T-cell (primary cell): ENCODE measurements at regions not wholly inside any gene's neighbourhood (a gene's known extent, or its start where the extent isn't known, plus 50 kb on each side); places are given as distances from the start of the nearest gene placed in this dataset.

ENCODE experiments used
- ATAC-seq, 4 experiments: fragments of 200-7000 bp in 3 of 4; fragments of 150-1000 bp in 1 of 4; cut with Tn5 transposase; replicated peaks in 1 of 4; 1 replicate in 3 of 4; 2 replicates in 1 of 4; pipeline ENCODE4 v1.10.0; 2021; ENCODE audit warnings: moderate library complexity in 3 of 4, mild to moderate bottlenecking in 2 of 4, moderate number of reproducible peaks in 1 of 4
- CTCF ChIA-PET, 2 donors: fragments of 300-600 bp; sonication (Branson Sonifier 250); formaldehyde crosslinking; loops; one replicate each; lab custom pipeline; 2022; ENCODE audit warnings: antibody characterized with exemption in 2 of 2; lab: Charles Lee
- POLR2A ChIA-PET, 2 donors: fragments of 300-600 bp; sonication (Branson Sonifier 250); formaldehyde crosslinking; loops; one replicate each; lab custom pipeline; 2022; ENCODE audit warnings: antibody characterized with exemption in 2 of 2; lab: Charles Lee
- DNase-seq, 35 experiments: peaks; one replicate each; pipeline versions ENCODE4 v3.0.0 to v3.0.0-alpha.2; 2013 to 2023
- H3K27ac ChIP-seq: one replicate; pipeline ENCODE4 v1.5.1; 2013; ENCODE audit warnings: low read length
- H3K27me3 ChIP-seq, 2 experiments: replicated peaks in 1 of 2; 1 replicate in 1 of 2; 2 replicates in 1 of 2; pipeline versions ENCODE4 v1.6.1 to v1.7.0; 2013; ENCODE audit warnings: low read length in 1 of 2, mixed read lengths in 1 of 2; ENCODE audit not compliant: control insufficient read depth in 2 of 2, insufficient read depth in 2 of 2; ENCODE audit errors: extremely low read depth in 1 of 2
- H3K36me3 ChIP-seq, 2 donors: 1 replicate in 1 of 2; 2 replicates in 1 of 2; pipeline versions ENCODE4 v1.6.1 to v1.7.0; 2013; ENCODE audit warnings: low read length in 1 of 2; ENCODE audit not compliant: control insufficient read depth in 2 of 2, insufficient read depth in 1 of 2; ENCODE audit errors: extremely low read depth in 1 of 2
- H3K4me1 ChIP-seq, 2 experiments: 1 replicate in 1 of 2; 2 replicates in 1 of 2; pipeline versions ENCODE4 v1.6.1 to v1.7.0; 2013; ENCODE audit warnings: low read length in 2 of 2, mixed read lengths in 1 of 2; ENCODE audit not compliant: insufficient read depth in 2 of 2, control insufficient read depth in 1 of 2; ENCODE audit errors: extremely low read depth in 1 of 2
- H3K4me3 ChIP-seq, 2 donors: 1 replicate in 1 of 2; 2 replicates in 1 of 2; pipeline versions ENCODE4 v1.5.1 to v1.7.0; 2013; ENCODE audit warnings: mild to moderate bottlenecking in 2 of 2, low read length in 1 of 2, moderate library complexity in 1 of 2; ENCODE audit not compliant: control insufficient read depth in 1 of 2; ENCODE audit errors: extremely low read depth in 1 of 2
- H3K9me3 ChIP-seq: 2 replicates; pipeline ENCODE4 v1.7.0; 2013
- H3K27ac Mint-ChIP-seq, 2 donors: one replicate each; pipeline ENCODE4 v1.8.0; 2020 to 2021; ENCODE audit warnings: mild to moderate bottlenecking in 2 of 2, mixed read lengths in 2 of 2
- H3K27me3 Mint-ChIP-seq, 2 donors: one replicate each; pipeline ENCODE4 v1.8.0; 2021 to 2022; ENCODE audit warnings: mixed read lengths in 2 of 2
- H3K36me3 Mint-ChIP-seq: one replicate; pipeline ENCODE4 v1.8.0; 2021; ENCODE audit warnings: mixed read lengths
- H3K4me1 Mint-ChIP-seq, 3 donors: one replicate each; pipeline ENCODE4 v1.8.0; 2020 to 2022; ENCODE audit warnings: mixed read lengths in 3 of 3, mild to moderate bottlenecking in 1 of 3
- H3K4me3 Mint-ChIP-seq, 3 donors: one replicate each; pipeline ENCODE4 v1.8.0; 2020 to 2022; ENCODE audit warnings: mild to moderate bottlenecking in 3 of 3, mixed read lengths in 3 of 3, moderate library complexity in 3 of 3
- H3K9me3 Mint-ChIP-seq, 3 donors: one replicate each; pipeline ENCODE4 v1.8.0; 2020 to 2022; ENCODE audit warnings: mixed read lengths in 3 of 3
- WGBS: methylation state at CpG from one replicate; pipeline ENCODE4 v1.1.5; 2013; ENCODE audit warnings: missing lambda C conversion rate; ENCODE audit not compliant: insufficient coverage; 5-methylcytosine and 5-hydroxymethylcytosine counted together

DNA sequence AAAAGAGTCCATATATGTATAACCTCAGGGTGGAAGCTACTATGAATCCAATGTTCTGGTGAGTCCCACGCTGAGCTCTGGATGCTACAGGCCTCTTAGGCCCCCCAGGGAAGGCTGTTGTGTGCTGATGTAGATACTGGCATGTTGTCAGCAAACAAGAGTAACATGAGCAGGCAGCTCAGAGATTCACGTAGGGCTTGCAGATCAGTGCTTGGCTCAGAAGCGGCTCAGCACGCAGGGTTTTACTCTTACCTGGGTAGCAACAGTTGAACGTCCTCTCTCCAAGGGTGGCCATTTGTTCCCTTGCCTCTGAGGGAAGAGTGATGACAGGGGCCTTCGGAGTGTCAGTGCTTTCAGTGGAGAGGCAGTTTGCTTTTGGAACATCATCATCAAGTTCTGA is 93.4 kb downstream of the ZFP64 start:
- Histone ChIP-seq H3K27me3 (peaks cover 0 to under 1% of the 10 kb centered on the region in 2 experiments), H3K36me3 (peaks cover 0 to 2% of the 10 kb centered on the region in 2 donors), H3K9me3 (no peaks in the 10 kb centered on the region), H3K27ac (no peak overlapping the region), H3K4me1 (peaks cover 0 to under 1% of the 10 kb centered on the region in 2 experiments), H3K4me3 (no peak overlapping the region)
- DNase-seq (no peak), ATAC-seq (no peak)
- H3K27me3 Mint-ChIP-seq, result peaks cover 4 to 5% of the 10 kb centered on the region in 2 donors
- peaks cover under 1 to 3% (median 2%) of the 10 kb centered on the region in 3 donors for H3K4me1 Mint-ChIP-seq
- H3K27ac Mint-ChIP-seq, result no peak overlapping the region
- no peaks in the 10 kb centered on the region for H3K9me3 Mint-ChIP-seq
- WGBS, result 92% methylated on average over 5 of the region's 6 CpGs
- no peak overlapping the region for H3K4me3 Mint-ChIP-seq
- H3K36me3 Mint-ChIP-seq, result peaks cover 16% of the 10 kb centered on the region
- ChIA-PET POLR2A (no interaction called here), CTCF (no interaction called here)

DNA sequence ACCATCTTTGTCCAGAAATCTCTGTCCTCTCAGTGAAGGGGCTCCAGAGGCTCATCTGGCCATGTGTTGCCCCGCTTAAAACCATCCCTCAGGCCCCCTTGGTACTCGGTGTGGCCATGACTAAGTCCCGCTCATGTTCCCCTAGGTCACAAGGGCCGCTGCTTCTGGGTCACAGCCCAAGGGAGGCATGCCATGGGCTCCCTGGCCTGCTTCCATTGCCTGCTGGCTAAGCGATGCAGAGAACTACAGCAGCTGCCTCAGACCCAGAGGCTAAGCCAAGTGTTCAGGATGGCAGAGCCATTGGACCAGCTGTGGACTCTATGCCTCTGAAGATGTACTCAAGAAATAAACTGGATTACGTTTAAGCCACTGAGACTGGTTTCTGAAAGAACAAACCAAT is 95.5 kb downstream of the ZFP64 start:
- H3K27ac ChIP-seq, result no peak overlapping the region
- Mint-ChIP-seq H3K4me3 (no peak overlapping the region), H3K27me3 (no peaks in the 10 kb centered on the region), H3K9me3 (no peaks in the 10 kb centered on the region), H3K27ac (no peak overlapping the region), H3K36me3 (peaks cover 16% of the 10 kb centered on the region), H3K4me1 (no peaks in the 10 kb centered on the region)
- WGBS, result 100% methylated on average over 5 of the region's 6 CpGs
- ChIA-PET CTCF (no interaction called here), POLR2A (no interaction called here)
- peaks cover 0 to 2% of the 10 kb centered on the region in 2 donors for H3K36me3 ChIP-seq
- H3K9me3 ChIP-seq, result no peaks in the 10 kb centered on the region
- DNase-seq (no peak), ATAC-seq (no peak)
- H3K4me3 ChIP-seq, result no peak overlapping the region
- no peaks in the 10 kb centered on the region for H3K27me3 ChIP-seq
- no peaks in the 10 kb centered on the region for H3K4me1 ChIP-seq

DNA sequence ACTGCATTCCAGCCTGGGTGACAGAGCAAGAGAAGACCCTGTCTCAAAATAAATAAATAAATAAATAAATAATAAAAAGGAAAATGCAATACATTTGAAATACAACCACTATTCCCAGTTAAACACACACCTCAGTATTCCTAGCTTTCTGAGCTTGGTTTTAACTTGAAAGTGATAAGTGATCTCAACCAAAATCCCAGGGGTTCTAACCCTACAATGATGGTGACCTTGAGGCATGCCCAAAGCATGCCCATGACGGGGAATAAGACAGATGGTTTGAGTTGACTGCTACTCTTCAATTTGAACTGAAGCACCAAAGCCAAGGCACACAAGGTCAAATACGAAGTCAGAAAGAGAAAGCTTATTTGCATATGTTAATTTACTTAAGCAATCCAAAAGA is 96.9 kb downstream of the ZFP64 start:
- Histone ChIP-seq H3K9me3 (no peaks in the 10 kb centered on the region), H3K27me3 (no peaks in the 10 kb centered on the region), H3K36me3 (peaks cover 0 to 2% of the 10 kb centered on the region in 2 donors), H3K4me3 (no peak overlapping the region), H3K27ac (no peak overlapping the region), H3K4me1 (no peaks in the 10 kb centered on the region)
- Mint-ChIP-seq H3K4me1 (no peaks in the 10 kb centered on the region), H3K9me3 (no peaks in the 10 kb centered on the region), H3K27ac (no peak overlapping the region), H3K36me3 (peaks cover 16% of the 10 kb centered on the region), H3K4me3 (no peak overlapping the region), H3K27me3 (no peaks in the 10 kb centered on the region)
- ChIA-PET POLR2A (interaction anchor here (0.5 to 0.6 kb wide), 2 partner anchors 9 to 72 kb away, joined by 3 read pairs; no protein-coding TSS in a partner anchor), CTCF (no interaction called here)
- DNase-seq (no peak), ATAC-seq (no peak)
- WGBS, result 50% methylated on average over 1 of the region's 2 CpGs

DNA sequence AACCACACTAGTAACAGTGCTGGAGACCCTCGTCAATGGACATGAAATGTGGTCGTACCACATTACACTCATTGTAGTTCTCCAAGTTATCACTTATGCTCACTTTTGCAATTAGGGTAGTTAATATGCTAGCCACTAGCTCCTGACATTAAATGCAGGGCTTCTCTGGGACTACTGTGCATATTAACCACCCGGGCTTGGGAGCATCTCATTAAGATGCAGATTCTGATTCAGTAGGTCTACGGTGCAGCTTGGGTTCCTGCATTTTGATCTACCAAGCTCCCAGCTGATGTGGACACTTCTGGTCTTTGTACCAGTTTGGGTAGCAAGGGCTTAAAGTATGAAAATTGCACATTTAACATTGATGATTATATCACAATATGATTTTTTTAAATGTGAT is 98.0 kb downstream of the ZFP64 start:
- POLR2A ChIA-PET, result no interaction called here
- Mint-ChIP-seq H3K9me3 (no peaks in the 10 kb centered on the region), H3K27ac (no peak overlapping the region), H3K27me3 (no peaks in the 10 kb centered on the region), H3K4me1 (no peaks in the 10 kb centered on the region), H3K4me3 (no peak overlapping the region), H3K36me3 (peaks cover 22% of the 10 kb centered on the region)
- no peak for DNase-seq
- CTCF ChIA-PET, result no interaction called here
- peaks cover 0 to 2% of the 10 kb centered on the region in 2 donors for H3K36me3 ChIP-seq
- no peaks in the 10 kb centered on the region for H3K27me3 ChIP-seq
- H3K27ac ChIP-seq, result no peak overlapping the region
- WGBS, result 100% methylated on average over 2 of the region's 4 CpGs
- H3K9me3 ChIP-seq, result no peaks in the 10 kb centered on the region
- no peaks in the 10 kb centered on the region for H3K4me1 ChIP-seq
- no peak overlapping the region for H3K4me3 ChIP-seq
- ATAC-seq, result no peak

DNA sequence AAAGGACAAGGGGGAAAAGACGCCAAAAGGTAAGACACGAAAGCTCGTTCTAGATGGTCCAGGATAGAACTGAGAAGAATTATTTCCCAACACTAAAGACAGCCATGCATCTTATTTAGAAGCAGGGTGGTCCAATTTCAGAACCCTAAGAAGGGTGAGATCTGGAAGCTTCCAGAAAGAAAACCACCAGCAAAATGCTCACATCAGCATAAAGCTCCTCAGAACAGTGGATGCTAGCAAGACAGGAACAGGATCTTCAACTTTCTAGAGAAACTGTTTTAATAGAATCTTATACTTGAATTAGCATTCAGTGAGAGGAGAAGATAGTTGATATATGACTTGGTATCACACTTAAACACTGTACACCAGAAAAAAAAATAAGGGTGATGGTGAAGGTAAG is 101.5 kb downstream of the ZFP64 start:
- no peak for DNase-seq
- H3K36me3 Mint-ChIP-seq, result peaks cover 41% of the 10 kb centered on the region
- H3K27ac Mint-ChIP-seq, result no peak overlapping the region
- peaks cover 3% of the 10 kb centered on the region for H3K9me3 ChIP-seq
- H3K27me3 Mint-ChIP-seq, result no peaks in the 10 kb centered on the region
- no peaks in the 10 kb centered on the region for H3K4me1 Mint-ChIP-seq
- no peak for ATAC-seq
- peaks cover 0 to 7% of the 10 kb centered on the region in 2 donors for H3K36me3 ChIP-seq
- H3K27me3 ChIP-seq, result no peaks in the 10 kb centered on the region
- CTCF ChIA-PET, result no interaction called here
- H3K4me3 ChIP-seq, result no peak overlapping the region
- POLR2A ChIA-PET, result no interaction called here
- peaks cover 8 to 11% (median 9%) of the 10 kb centered on the region in 3 donors for H3K9me3 Mint-ChIP-seq
- no peaks in the 10 kb centered on the region for H3K4me1 ChIP-seq
- no CpG with 5 or more reads among the region's 3 CpGs for WGBS
- no peak overlapping the region for H3K27ac ChIP-seq
- H3K4me3 Mint-ChIP-seq, result no peak overlapping the region

DNA sequence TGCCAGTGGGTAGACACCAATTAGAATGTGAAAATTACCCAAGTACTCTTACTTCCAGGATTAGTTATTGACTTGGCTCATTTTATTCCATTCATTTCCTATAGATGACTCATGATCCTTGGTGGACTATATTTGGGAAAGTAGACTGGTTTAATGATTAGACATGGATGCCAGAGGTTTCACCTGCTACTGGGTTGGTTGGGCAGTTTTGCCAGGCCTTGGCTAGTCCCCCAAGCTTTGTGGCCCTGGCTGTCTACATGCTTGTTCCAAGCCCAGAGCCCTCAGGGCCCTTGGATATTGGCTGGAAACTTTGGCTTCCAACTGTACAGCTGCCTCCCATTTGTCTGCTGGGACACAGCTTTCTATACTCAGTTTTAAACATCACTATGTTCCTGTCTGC is 104.1 kb downstream of the ZFP64 start:
- no peak for ATAC-seq
- H3K4me3 Mint-ChIP-seq, result no peak overlapping the region
- H3K27me3 Mint-ChIP-seq, result no peaks in the 10 kb centered on the region
- H3K27ac Mint-ChIP-seq, result no peak overlapping the region
- Histone ChIP-seq H3K27ac (no peak overlapping the region), H3K9me3 (peaks cover 3% of the 10 kb centered on the region), H3K4me1 (peaks cover 0 to 4% of the 10 kb centered on the region in 2 experiments), H3K27me3 (no peaks in the 10 kb centered on the region), H3K4me3 (no peak overlapping the region), H3K36me3 (peaks cover 4 to 7% of the 10 kb centered on the region in 2 donors)
- peaks cover 38% of the 10 kb centered on the region for H3K36me3 Mint-ChIP-seq
- ChIA-PET CTCF (no interaction called here), POLR2A (interaction anchor here in 1 of 2 donors (0.7 kb wide), 1 partner anchor 60 kb away, joined by 3 read pairs; no protein-coding TSS in a partner anchor)
- DNase-seq, result no peak
- peaks cover 8 to 11% (median 9%) of the 10 kb centered on the region in 3 donors for H3K9me3 Mint-ChIP-seq
- H3K4me1 Mint-ChIP-seq, result peaks cover 7 to 11% (median 10%) of the 10 kb centered on the region in 3 donors

DNA sequence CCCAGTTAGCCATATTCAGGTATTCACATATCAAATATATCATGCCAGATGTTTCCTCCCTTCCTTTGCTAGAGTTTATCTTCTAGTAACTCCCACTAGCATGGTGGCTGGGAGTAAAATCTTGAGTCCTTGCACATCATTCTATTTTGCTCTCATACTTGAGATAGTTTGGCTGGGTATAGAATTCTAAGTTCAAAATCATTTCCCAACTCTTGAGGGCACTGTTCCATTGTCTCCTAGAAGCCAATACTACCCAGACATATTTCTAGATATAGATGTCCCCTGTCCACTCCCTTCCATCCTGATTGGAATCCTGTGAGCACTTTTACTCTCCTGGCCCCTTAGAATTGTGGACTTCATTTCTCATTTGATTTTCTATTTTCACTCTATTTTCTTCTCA is 104.7 kb downstream of the ZFP64 start:
- H3K4me1 ChIP-seq, result peaks cover 0 to 9% of the 10 kb centered on the region in 2 experiments
- H3K27ac ChIP-seq, result no peak overlapping the region
- peaks cover 8 to 11% (median 9%) of the 10 kb centered on the region in 3 donors for H3K9me3 Mint-ChIP-seq
- CTCF ChIA-PET, result no interaction called here
- H3K27me3 ChIP-seq, result no peaks in the 10 kb centered on the region
- no peaks in the 10 kb centered on the region for H3K27me3 Mint-ChIP-seq
- no peak overlapping the region for H3K4me3 ChIP-seq
- peaks cover 4 to 7% of the 10 kb centered on the region in 2 donors for H3K36me3 ChIP-seq
- H3K36me3 Mint-ChIP-seq, result peaks cover 38% of the 10 kb centered on the region
- ATAC-seq (no peak), DNase-seq (no peak)
- H3K4me1 Mint-ChIP-seq, result peaks cover 9 to 13% (median 11%) of the 10 kb centered on the region in 3 donors
- no peak overlapping the region for H3K27ac Mint-ChIP-seq
- H3K9me3 ChIP-seq, result peaks cover 3% of the 10 kb centered on the region
- no peak overlapping the region for H3K4me3 Mint-ChIP-seq
- POLR2A ChIA-PET, result interaction anchor here in 1 of 2 donors (0.7 kb wide), 1 partner anchor 60 kb away, joined by 3 read pairs; no protein-coding TSS in a partner anchor
